ENCODE measurements at regions not wholly inside any gene's neighbourhood (a gene's known extent, or its start where the extent isn't known, plus 50 kb on each side); places are given as distances from the start of the nearest gene placed in this dataset.

GRCh38 chr2:139790136-139790535, 1009.9 kb upstream of the NXPH2 start:
- no peaks in the 10 kb centered on the region for H3K79me2 ChIP-seq (ENCODE audit: insufficient read depth, low read length)
- Mint-ChIP-seq H3K27ac (no peak overlapping the region), H3K4me3 (no peak overlapping the region), H3K9me3 (no peaks in the 10 kb centered on the region), H3K36me3 (ENCODE audit: insufficient read depth in 1 of 3, low read depth in 3 of 3) (no peaks in the 10 kb centered on the region), H3K4me1 (peaks cover 0 to 3% of the 10 kb centered on the region in 2 experiments; a peak in 1 of 4 replicates), H3K27me3 (ENCODE audit: low read depth) (no peaks in the 10 kb centered on the region)
- no peak overlapping the region for H3K23ac ChIP-seq (ENCODE audit: insufficient read length, low read depth, low read length)
- H3K14ac ChIP-seq (ENCODE audit: insufficient read depth, low read length) = no peak overlapping the region
- no peak overlapping the region for H2BK120ac ChIP-seq (ENCODE audit: low read depth, low read length, poor library complexity, severe bottlenecking)
- no peak overlapping the region for H3K56ac ChIP-seq (ENCODE audit: insufficient read length, low read depth, low read length)
- no CpG with 5 or more reads among the region's 2 CpGs for WGBS (ENCODE audit: extremely low coverage, insufficient read length, low lambda C conversion rate)
- TF ChIP-seq CTCF (conservative IDR thresholded peaks at IDR 0.05) = no peak
- no peak overlapping the region for H2BK15ac ChIP-seq (ENCODE audit: low read depth, low read length)
- H3T11ph ChIP-seq (ENCODE audit: low read length) = no peak overlapping the region
- H4K91ac ChIP-seq (ENCODE audit: insufficient read length, low read depth, low read length) = no peak overlapping the region
- H3K9ac ChIP-seq (ENCODE audit: extremely low read depth, insufficient read length, low read length) = no peak overlapping the region
- no peaks in the 10 kb centered on the region for H3K79me1 ChIP-seq (ENCODE audit: insufficient read depth, low read depth, low read length, poor library complexity, severe bottlenecking)
- H3K27ac ChIP-seq (ENCODE audit: insufficient read length, low read depth, low read length) = no peak overlapping the region
- no peak overlapping the region for H4K8ac ChIP-seq (replicated peaks; ENCODE audit: insufficient read length, low read depth, low read length)
- H3K23me2 ChIP-seq (ENCODE audit: insufficient read length, low read depth, low read length, poor library complexity, severe bottlenecking) = no peaks in the 10 kb centered on the region
- H2BK5ac ChIP-seq (ENCODE audit: insufficient read length, low read length) = no peak overlapping the region
- no peaks in the 10 kb centered on the region; the same call in 1 of the 2 replicates for H3K4me1 ChIP-seq (ENCODE audit: insufficient read depth, low read length)
- H3K27me3 ChIP-seq (ENCODE audit: insufficient read depth, low read length) = no peaks in the 10 kb centered on the region
- H4K5ac ChIP-seq (ENCODE audit: insufficient read length, low read depth, low read length) = no peak overlapping the region
- no peak overlapping the region for H2AFZ ChIP-seq (ENCODE audit: low read length)
- no peak overlapping the region for H3K18ac ChIP-seq (ENCODE audit: insufficient read length, low read depth, low read length)
- H2BK12ac ChIP-seq (ENCODE audit: insufficient read length, low read depth, low read length) = no peak overlapping the region
- H3K9me3 ChIP-seq (ENCODE audit: control insufficient read depth, low read depth, low read length) = no peaks in the 10 kb centered on the region
- H4K20me1 ChIP-seq (ENCODE audit: control insufficient read depth, insufficient read depth, insufficient read length) = no peaks in the 10 kb centered on the region
- H2BK20ac ChIP-seq (ENCODE audit: low read depth, low read length, poor library complexity, severe bottlenecking) = no peak overlapping the region
- DNase-seq = no peak
- H2AK5ac ChIP-seq (ENCODE audit: insufficient read length, low read length) = no peak overlapping the region
- no peak overlapping the region for H3K4me2 ChIP-seq (ENCODE audit: insufficient read depth, insufficient read length, low read length)
- no peak overlapping the region for H3K4ac ChIP-seq (ENCODE audit: low read depth, low read length)
